ENCODE measurements at regions not wholly inside any gene's neighbourhood (a gene's known extent, or its start where the extent isn't known, plus 50 kb on each side); places are given as distances from the start of the nearest gene placed in this dataset.

DNA sequence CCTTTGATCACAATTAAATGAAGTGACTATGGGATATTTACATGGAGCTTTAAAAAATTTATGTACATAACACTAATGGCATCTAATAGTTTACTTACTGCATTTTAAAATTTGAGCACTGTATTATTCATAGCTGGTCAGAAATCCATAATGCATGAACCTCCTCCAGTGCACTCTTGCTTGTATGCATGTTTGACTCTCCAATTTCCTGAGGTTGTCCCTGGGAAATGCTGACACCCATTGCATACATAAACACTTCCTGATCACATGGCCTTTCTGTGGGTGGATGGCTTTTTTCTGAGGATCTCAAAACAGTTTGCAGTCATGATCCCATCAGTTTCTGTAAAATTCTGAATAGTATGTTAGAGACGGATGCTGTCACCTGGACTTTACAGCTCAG is 577.8 kb downstream of the REEP3 start:
- TF ChIP-seq, protein P1, sequence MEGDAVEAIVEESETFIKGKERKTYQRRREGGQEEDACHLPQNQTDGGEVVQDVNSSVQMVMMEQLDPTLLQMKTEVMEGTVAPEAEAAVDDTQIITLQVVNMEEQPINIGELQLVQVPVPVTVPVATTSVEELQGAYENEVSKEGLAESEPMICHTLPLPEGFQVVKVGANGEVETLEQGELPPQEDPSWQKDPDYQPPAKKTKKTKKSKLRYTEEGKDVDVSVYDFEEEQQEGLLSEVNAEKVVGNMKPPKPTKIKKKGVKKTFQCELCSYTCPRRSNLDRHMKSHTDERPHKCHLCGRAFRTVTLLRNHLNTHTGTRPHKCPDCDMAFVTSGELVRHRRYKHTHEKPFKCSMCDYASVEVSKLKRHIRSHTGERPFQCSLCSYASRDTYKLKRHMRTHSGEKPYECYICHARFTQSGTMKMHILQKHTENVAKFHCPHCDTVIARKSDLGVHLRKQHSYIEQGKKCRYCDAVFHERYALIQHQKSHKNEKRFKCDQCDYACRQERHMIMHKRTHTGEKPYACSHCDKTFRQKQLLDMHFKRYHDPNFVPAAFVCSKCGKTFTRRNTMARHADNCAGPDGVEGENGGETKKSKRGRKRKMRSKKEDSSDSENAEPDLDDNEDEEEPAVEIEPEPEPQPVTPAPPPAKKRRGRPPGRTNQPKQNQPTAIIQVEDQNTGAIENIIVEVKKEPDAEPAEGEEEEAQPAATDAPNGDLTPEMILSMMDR (conservative IDR thresholded peaks at IDR 0.05) = no peak
- H3K27ac ChIP-seq = no peak overlapping the region

- TF ChIP-seq, protein P1 (conservative IDR thresholded peaks at IDR 0.05) = no peak
- H3K27ac ChIP-seq = no peak overlapping the region
Measured at GRCh38 chr10:64101606-64102263, 580.5 kb downstream of the REEP3 start.

GRCh38 chr10:64102264-64102633 is 581.0 kb downstream of the REEP3 start:
- no peak overlapping the region for H3K27ac ChIP-seq
- TF ChIP-seq, protein P1 (conservative IDR thresholded peaks at IDR 0.05) = no peak

DNA sequence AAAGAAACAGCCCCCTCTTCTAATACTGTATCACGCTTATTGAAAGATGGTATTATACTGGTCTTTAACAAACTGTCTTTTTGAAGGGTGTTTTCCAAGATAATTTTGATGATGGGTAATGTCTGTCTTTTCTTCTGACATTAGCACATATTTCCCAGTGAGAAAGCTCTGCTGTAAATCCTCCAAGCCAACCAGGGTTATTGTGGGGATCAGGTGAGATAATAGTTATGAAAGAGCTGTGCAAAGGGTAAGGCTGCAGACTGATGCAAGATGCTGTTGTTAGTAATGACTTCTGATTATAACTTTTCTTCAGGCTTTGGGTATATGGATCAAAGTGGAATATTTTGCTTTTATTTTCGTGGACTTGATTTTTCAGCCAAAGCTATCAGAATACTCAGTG is 581.7 kb downstream of the REEP3 start:
- no peak overlapping the region for H3K27ac ChIP-seq
- TF ChIP-seq, protein P1 (conservative IDR thresholded peaks at IDR 0.05) = no peak

DNA sequence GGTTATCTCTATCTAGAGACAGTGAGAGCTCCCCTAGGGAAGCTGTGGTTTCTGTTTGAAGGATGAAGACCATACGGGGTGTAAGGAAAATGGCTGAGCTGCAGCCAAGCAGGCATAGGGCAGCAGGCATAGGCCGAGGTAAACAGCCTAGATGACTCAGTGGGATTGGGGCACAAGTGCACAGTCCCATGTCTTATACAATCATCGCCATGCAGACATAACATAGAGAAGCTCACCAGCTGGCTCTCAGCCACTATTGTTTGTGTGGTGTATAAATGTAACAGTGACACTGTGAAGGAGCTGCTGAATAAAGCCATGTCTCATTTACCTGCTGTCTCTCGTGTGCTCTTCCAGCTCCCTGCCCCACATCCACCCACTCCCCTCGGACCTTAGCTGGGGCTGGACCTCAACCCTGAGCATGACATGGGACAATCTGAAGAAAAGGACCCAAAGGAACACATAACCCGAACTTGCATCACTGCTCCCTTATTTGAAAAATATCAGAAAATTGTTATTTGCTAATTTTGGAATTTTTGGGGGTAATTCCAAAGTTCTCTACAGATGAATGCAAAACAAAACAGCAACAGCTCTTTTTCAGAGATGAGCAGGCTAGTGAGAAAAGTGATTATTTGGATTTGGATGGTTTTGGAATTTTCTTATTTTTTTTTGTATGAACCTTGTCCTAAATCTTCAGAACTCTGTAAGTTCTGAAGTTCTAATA is 582.7 kb downstream of the REEP3 start:
- H3K27ac ChIP-seq = no peak overlapping the region
- TF ChIP-seq, protein P1 (conservative IDR thresholded peaks at IDR 0.05) = no peak

DNA sequence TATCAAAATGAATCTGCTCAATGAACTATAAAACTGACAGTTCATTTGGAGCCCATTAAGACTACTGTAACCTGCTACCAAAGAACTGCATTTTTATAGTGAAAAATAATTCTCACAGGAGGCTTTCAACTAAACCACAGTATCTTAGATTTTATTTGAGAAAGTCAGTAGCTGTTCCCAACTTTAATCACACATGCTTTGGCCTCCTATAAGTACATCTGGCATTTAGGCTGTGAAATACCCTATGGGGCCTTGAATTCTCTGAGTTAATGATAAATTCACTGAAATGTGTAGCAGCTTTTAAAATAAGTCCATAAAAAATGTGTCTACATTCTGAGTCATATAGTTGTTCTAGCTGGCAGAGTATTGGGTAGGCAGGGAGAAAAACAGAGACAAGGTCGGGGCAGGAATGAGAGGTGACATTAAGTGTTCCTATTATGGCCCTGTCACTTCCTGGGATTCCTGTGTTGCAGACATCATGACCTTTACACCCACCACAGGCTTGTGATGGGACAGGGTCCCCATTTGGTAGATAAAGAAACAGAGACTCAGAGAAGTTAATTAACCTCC is 588.8 kb downstream of the REEP3 start:
- H3K27ac ChIP-seq = no peak overlapping the region; the same call in 1 of the 2 replicates
- TF ChIP-seq, protein P1 (conservative IDR thresholded peaks at IDR 0.05) = no peak

DNA sequence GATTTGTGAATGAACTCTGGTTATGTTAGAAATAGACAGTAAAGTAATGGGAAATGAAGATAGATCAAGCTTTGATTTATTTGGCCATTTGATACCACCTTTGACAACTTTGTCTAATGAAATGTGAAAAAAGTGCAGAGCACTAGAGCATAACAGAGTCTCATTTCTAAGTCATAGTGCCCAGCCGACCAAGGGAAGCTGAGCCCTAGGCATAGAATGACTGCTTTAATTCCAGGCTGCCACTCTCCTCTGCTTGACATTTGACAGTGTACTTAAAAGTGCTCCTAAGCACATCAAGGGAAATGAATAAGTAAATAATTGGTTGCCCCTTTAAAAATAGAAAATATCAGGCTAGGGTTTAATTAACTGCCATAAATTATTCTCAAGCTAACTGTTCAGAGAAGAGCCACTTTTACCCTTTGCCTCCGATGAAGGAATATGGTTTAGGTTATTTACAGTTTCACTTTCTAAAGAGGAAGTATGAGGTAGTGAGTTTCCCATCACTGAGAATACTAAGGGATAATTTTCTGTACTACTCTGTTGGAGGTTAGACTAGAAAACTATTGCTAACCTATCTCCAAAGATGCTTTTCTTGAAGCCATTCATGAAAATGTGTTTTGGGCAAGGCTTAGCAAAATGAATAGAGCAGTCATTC is 591.6 kb downstream of the REEP3 start:
- H3K27ac ChIP-seq = no peak overlapping the region
- TF ChIP-seq, protein P1 (conservative IDR thresholded peaks at IDR 0.05) = no peak
